ENCODE measurements at regions not wholly inside any gene's neighbourhood (a gene's known extent, or its start where the extent isn't known, plus 50 kb on each side); places are given as distances from the start of the nearest gene placed in this dataset.
"Not testable (repeated sequence)": the region's sequence is repeated elsewhere in the genome, so short reads cannot be mapped to it uniquely, and the experiment has no call there.

DNA sequence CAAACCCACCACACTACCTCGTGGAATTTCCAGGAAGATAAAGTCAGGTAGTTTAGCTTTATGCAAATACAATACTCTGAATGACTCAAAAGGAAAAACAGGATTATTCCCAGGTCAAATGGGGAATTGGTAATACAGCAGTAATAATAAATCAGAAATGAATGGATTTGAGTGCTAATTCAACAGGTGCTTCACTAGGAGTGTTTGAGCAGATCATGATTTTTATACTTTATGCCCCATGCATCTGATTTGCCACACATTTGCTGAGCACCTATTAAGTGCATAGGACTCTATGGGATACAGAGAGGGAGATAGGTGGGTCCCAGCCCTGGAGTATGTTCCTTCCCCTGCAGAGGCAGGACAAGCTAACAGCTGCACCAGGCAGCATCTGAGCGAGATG lies 381.4 kb upstream of the PODXL start:
- TF ChIP-seq, protein P1, sequence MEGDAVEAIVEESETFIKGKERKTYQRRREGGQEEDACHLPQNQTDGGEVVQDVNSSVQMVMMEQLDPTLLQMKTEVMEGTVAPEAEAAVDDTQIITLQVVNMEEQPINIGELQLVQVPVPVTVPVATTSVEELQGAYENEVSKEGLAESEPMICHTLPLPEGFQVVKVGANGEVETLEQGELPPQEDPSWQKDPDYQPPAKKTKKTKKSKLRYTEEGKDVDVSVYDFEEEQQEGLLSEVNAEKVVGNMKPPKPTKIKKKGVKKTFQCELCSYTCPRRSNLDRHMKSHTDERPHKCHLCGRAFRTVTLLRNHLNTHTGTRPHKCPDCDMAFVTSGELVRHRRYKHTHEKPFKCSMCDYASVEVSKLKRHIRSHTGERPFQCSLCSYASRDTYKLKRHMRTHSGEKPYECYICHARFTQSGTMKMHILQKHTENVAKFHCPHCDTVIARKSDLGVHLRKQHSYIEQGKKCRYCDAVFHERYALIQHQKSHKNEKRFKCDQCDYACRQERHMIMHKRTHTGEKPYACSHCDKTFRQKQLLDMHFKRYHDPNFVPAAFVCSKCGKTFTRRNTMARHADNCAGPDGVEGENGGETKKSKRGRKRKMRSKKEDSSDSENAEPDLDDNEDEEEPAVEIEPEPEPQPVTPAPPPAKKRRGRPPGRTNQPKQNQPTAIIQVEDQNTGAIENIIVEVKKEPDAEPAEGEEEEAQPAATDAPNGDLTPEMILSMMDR (IDR thresholded peaks at IDR 0.05), result no peak
- TF ChIP-seq EP300 (IDR thresholded peaks at IDR 0.05) (no peak), POLR2A (IDR thresholded peaks at IDR 0.05) (no peak)
- 72 to 73% methylated on average over 2 of the region's 2 CpGs for WGBS, 2 donors

GRCh38 chr7:131935180-131935579 lies 378.8 kb upstream of the PODXL start:
- Histone ChIP-seq H3K4me3 (no peak overlapping the region), H3K27me3 (no peaks in the 10 kb centered on the region), H3K36me3 (no peaks in the 10 kb centered on the region), H3K9me3 (no peaks in the 10 kb centered on the region), H3K4me1 (no peaks in the 10 kb centered on the region), H3K27ac (no peak overlapping the region)
- DNase-seq (ENCODE audit: low spot score in 2 of 2), result no peak
- no peak for TF ChIP-seq EP300 (IDR thresholded peaks at IDR 0.05)
- TF ChIP-seq, protein P1 (IDR thresholded peaks at IDR 0.05), result no peak
- TF ChIP-seq POLR2A (IDR thresholded peaks at IDR 0.05), result no peak
- WGBS, 2 donors, result 73 to 81% methylated on average over 3 of the region's 3 CpGs

More for the DNA sequence above, 381.4 kb upstream of the PODXL start:
- no peaks in the 10 kb centered on the region for H3K9me3 ChIP-seq
- no peak overlapping the region for H3K4me3 ChIP-seq
- H3K27ac ChIP-seq, result no peak overlapping the region
- no peaks in the 10 kb centered on the region for H3K4me1 ChIP-seq
- H3K27me3 ChIP-seq, result no peaks in the 10 kb centered on the region
- no peaks in the 10 kb centered on the region for H3K36me3 ChIP-seq
- DNase-seq (ENCODE audit: low spot score in 2 of 2), result no peak

DNA sequence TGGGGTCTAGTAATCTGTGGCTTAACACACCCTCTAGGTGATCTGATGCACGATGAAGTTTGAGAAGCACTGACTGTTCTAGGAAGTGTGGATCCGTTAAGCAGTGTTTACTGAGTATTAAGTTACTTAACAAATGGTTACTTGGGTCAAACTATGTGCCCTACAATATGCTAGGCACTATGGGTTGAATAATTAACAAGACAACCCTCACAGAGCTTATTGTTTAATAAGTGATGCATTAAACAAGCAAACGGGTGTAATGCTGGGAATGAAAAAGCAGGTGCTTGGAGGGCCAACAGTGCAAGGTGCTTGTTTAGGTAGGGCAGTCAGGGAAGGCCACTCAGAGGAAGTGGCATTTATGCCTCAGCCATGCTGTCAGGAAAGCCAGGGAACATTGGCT lies 378.0 kb upstream of the PODXL start:
- TF ChIP-seq, protein P1 (IDR thresholded peaks at IDR 0.05), result no peak
- no peak for TF ChIP-seq EP300 (IDR thresholded peaks at IDR 0.05)
- no peak for TF ChIP-seq POLR2A (IDR thresholded peaks at IDR 0.05)
- no peak for DNase-seq (ENCODE audit: low spot score in 2 of 2)
- Histone ChIP-seq H3K36me3 (no peaks in the 10 kb centered on the region), H3K27ac (no peak overlapping the region), H3K27me3 (no peaks in the 10 kb centered on the region), H3K4me1 (no peaks in the 10 kb centered on the region), H3K9me3 (no peaks in the 10 kb centered on the region), H3K4me3 (no peak overlapping the region)
- WGBS, 2 donors, result 45 to 65% methylated on average over 3 of the region's 3 CpGs

GRCh38 chr7:131933751-131934289 lies 377.4 kb upstream of the PODXL start:
- Histone ChIP-seq H3K4me3 (no peak overlapping the region), H3K9me3 (no peaks in the 10 kb centered on the region), H3K4me1 (no peaks in the 10 kb centered on the region), H3K36me3 (no peaks in the 10 kb centered on the region), H3K27ac (no peak overlapping the region), H3K27me3 (no peaks in the 10 kb centered on the region)
- TF ChIP-seq EP300 (IDR thresholded peaks at IDR 0.05) (no peak), POLR2A (IDR thresholded peaks at IDR 0.05) (no peak)
- TF ChIP-seq, protein P1 (IDR thresholded peaks at IDR 0.05), result no peak
- DNase-seq (ENCODE audit: low spot score in 2 of 2), result no peak
- WGBS, 2 donors, result 60 to 70% methylated on average over 6 of the region's 6 CpGs

GRCh38 chr7:131933219-131933618 lies 376.8 kb upstream of the PODXL start:
- 78 to 96% methylated on average over 2 of the region's 2 CpGs for WGBS, 2 donors

DNA sequence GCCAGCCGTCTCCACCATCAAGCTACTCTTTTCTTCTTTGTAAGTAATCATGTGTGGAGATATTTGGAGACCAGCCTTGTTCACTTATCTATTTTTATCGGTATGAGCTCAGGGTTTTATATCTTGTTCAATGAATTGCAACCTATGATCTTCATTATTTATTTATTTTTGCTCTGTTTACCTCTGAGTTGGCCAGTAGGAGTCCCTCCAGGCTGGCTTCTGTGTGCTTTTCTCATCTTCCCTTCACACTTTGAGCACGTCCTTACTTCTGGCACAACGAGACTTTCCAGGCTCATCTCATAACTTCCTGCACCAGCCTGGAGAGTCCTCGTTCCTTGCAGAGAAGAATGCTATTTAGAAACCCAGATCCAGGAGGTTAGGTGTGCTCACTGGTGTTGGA lies 375.8 kb upstream of the PODXL start:
- TF ChIP-seq EP300 (IDR thresholded peaks at IDR 0.05) (no peak), POLR2A (IDR thresholded peaks at IDR 0.05) (no peak)
- TF ChIP-seq, protein P1 (IDR thresholded peaks at IDR 0.05), result no peak
- Histone ChIP-seq H3K4me1 (no peaks in the 10 kb centered on the region), H3K9me3 (no peaks in the 10 kb centered on the region), H3K27ac (no peak overlapping the region), H3K36me3 (no peaks in the 10 kb centered on the region), H3K27me3 (no peaks in the 10 kb centered on the region), H3K4me3 (no peak overlapping the region)
- 60 to 67% methylated on average over 5 of the region's 5 CpGs for WGBS, 2 donors
- DNase-seq (ENCODE audit: low spot score in 2 of 2), result no peak

More at GRCh38 chr7:131933219-131933618, 376.8 kb upstream of the PODXL start:
- H3K27me3 ChIP-seq; H3K27ac ChIP-seq; DNase-seq (ENCODE audit: low spot score in 2 of 2); H3K4me1 ChIP-seq; H3K9me3 ChIP-seq; H3K36me3 ChIP-seq; H3K4me3 ChIP-seq: not testable (repeated sequence)
